H1 (cell line): ENCODE measurements at regions not wholly inside any gene's neighbourhood (a gene's known extent, or its start where the extent isn't known, plus 50 kb on each side); places are given as distances from the start of the nearest gene placed in this dataset.

ENCODE experiments used
- CTCF ChIA-PET: fragments of 300-600 bp; sonication (Branson Sonifier 250); formaldehyde crosslinking; loops from one replicate; lab custom pipeline; 2021; ENCODE audit not compliant: partially characterized antibody; lab: Charles Lee
- POLR2A ChIA-PET: fragments of 300-600 bp; sonication (Branson Sonifier 250); formaldehyde crosslinking; loops from one replicate; lab custom pipeline; 2021; ENCODE audit warnings: inconsistent platforms; ENCODE audit not compliant: partially characterized antibody; lab: Charles Lee
- DNase-seq, 2 experiments: peaks; one replicate each; pipeline versions ENCODE4 v3.0.0 to v3.0.0-alpha.2; 2010 to 2022; ENCODE audit warnings: low spot score in 2 of 2, low read depth in 1 of 2, mixed read lengths in 1 of 2
- FAIRE-seq: peaks from 2 replicates; lab custom pipeline; 2011; peaks lifted over from hg19 to GRCh38; lab: Jason Lieb, UNC
- H2AFZ ChIP-seq: 2 replicates; pipeline ENCODE4 v1.8.1; 2012; ENCODE audit warnings: low read length, inconsistent platforms
- H2AK5ac ChIP-seq: 2 replicates; pipeline ENCODE4 v1.6.1; 2013; ENCODE audit warnings: low read depth, low read length
- H2BK120ac ChIP-seq: replicated peaks from 2 replicates; pipeline ENCODE3; 2013; ENCODE audit warnings: low read depth, low read length, inconsistent platforms
- H2BK12ac ChIP-seq: 2 replicates; pipeline ENCODE4 v1.6.1; 2013; ENCODE audit warnings: low read depth, low read length
- H2BK15ac ChIP-seq: 2 replicates; pipeline ENCODE4 v1.6.1; 2013; ENCODE audit warnings: low read length
- H2BK20ac ChIP-seq: 2 replicates; pipeline ENCODE4 v1.6.1; 2013; ENCODE audit warnings: low read length
- H2BK5ac ChIP-seq: 2 replicates; pipeline ENCODE4 v1.6.1; 2013; ENCODE audit warnings: low read depth, low read length
- H3K14ac ChIP-seq: 2 replicates; pipeline ENCODE4 v1.6.1; 2013; ENCODE audit warnings: inconsistent platforms; ENCODE audit not compliant: insufficient read length
- H3K18ac ChIP-seq: 2 replicates; pipeline ENCODE4 v1.6.1; 2013; ENCODE audit warnings: low read length; ENCODE audit errors: extremely low read depth
- H3K23ac ChIP-seq: 2 replicates; pipeline ENCODE4 v1.6.1; 2013; ENCODE audit warnings: inconsistent platforms; ENCODE audit not compliant: insufficient read length
- H3K23me2 ChIP-seq: 2 replicates; pipeline ENCODE4 v1.6.1; 2013; ENCODE audit warnings: low read depth, low read length
- H3K27ac ChIP-seq: 2 replicates; pipeline ENCODE4 v1.6.1; 2011; ENCODE audit warnings: low read depth, low read length, inconsistent platforms
- H3K27me3 ChIP-seq, 4 experiments: replicated peaks in 1 of 4; 1 replicate in 1 of 4; 2 replicates in 3 of 4; pipeline versions ENCODE4 v1.6.1 to v1.8.1; 2011 to 2013; ENCODE audit warnings: low read length in 3 of 4, mild to moderate bottlenecking in 3 of 4, inconsistent platforms in 2 of 4, mixed read lengths in 2 of 4, moderate library complexity in 1 of 4; ENCODE audit not compliant: control insufficient read depth in 3 of 4, insufficient read depth in 3 of 4; ENCODE audit errors: extremely low read depth in 1 of 4
- H3K36me3 ChIP-seq, 4 experiments: 2 replicates each; pipeline versions ENCODE4 v1.6.1 to v1.8.1; 2011 to 2013; ENCODE audit warnings: mild to moderate bottlenecking in 4 of 4, low read length in 3 of 4, moderate library complexity in 2 of 4, control low read depth in 1 of 4, inconsistent platforms in 1 of 4; ENCODE audit not compliant: insufficient read depth in 4 of 4, control insufficient read depth in 2 of 4
- H3K4ac ChIP-seq: replicated peaks from 2 replicates; pipeline ENCODE3; 2013; ENCODE audit warnings: low read length, low read depth, mixed read lengths, inconsistent platforms; ENCODE audit not compliant: insufficient read length
- H3K4me1 ChIP-seq, 4 experiments: replicated peaks in 1 of 4; 1 replicate in 1 of 4; 2 replicates in 3 of 4; pipeline versions ENCODE4 v1.6.1 to v1.8.1; 2011 to 2013; ENCODE audit warnings: low read length in 3 of 4, inconsistent platforms in 2 of 4, mixed read lengths in 1 of 4; ENCODE audit not compliant: insufficient read depth in 4 of 4, control insufficient read depth in 3 of 4
- H3K4me2 ChIP-seq, 2 experiments: 2 replicates each; pipeline versions ENCODE4 v1.6.1 to v1.8.1; 2011 to 2013; ENCODE audit warnings: low read depth in 2 of 2, low read length in 2 of 2, control low read depth in 1 of 2, inconsistent platforms in 1 of 2, mild to moderate bottlenecking in 1 of 2; ENCODE audit not compliant: insufficient read depth in 1 of 2
- H3K4me3 ChIP-seq, 4 experiments: fragments of 200-600, 300-600 bp in 1 of 4; sonication (generic), shearing (Covaris generic), sonication (Bioruptor Twin) in 1 of 4; 2 replicates each; pipeline versions ENCODE4 v1.5.1 to v1.8.1; 2011 to 2016; ENCODE audit warnings: low read length in 4 of 4, low read depth in 3 of 4, control low read depth in 2 of 4, inconsistent platforms in 2 of 4, mild to moderate bottlenecking in 2 of 4, mixed read lengths in 1 of 4, moderate library complexity in 1 of 4; ENCODE audit not compliant: insufficient read depth in 2 of 4; ENCODE audit errors: extremely low read depth in 1 of 4
- H3K56ac ChIP-seq: replicated peaks from 2 replicates; pipeline ENCODE3; 2013; ENCODE audit warnings: low read depth, mild to moderate bottlenecking, mixed read lengths, low read length, inconsistent platforms; ENCODE audit not compliant: insufficient read length
- H3K79me1 ChIP-seq: 2 replicates; pipeline ENCODE4 v1.6.1; 2013; ENCODE audit warnings: low read depth, low read length, control low read depth
- H3K79me2 ChIP-seq, 2 experiments: 2 replicates each; pipeline versions ENCODE4 v1.6.1 to v1.8.1; 2012 to 2013; ENCODE audit warnings: low read length in 2 of 2, mild to moderate bottlenecking in 2 of 2, inconsistent platforms in 1 of 2; ENCODE audit not compliant: insufficient read depth in 2 of 2, control insufficient read depth in 1 of 2
- H3K9ac ChIP-seq, 4 experiments: replicated peaks in 1 of 4; 1 replicate in 1 of 4; 2 replicates in 3 of 4; pipeline versions ENCODE4 v1.6.1 to v1.8.1; 2011 to 2013; ENCODE audit warnings: low read depth in 3 of 4, low read length in 3 of 4, control low read depth in 2 of 4, mild to moderate bottlenecking in 2 of 4, moderate library complexity in 2 of 4, inconsistent platforms in 1 of 4; ENCODE audit errors: extremely low read depth in 1 of 4
- H3K9me3 ChIP-seq, 2 experiments: 2 replicates each; pipeline versions ENCODE4 v1.6.1 to v1.8.1; 2012 to 2013; ENCODE audit warnings: mild to moderate bottlenecking in 2 of 2, moderate library complexity in 2 of 2, control low read depth in 1 of 2, inconsistent platforms in 1 of 2, low read depth in 1 of 2, low read length in 1 of 2, mixed read lengths in 1 of 2; ENCODE audit not compliant: insufficient read depth in 2 of 2
- H4K20me1 ChIP-seq, 2 experiments: replicated peaks in 1 of 2; 2 replicates each; pipeline versions ENCODE3 to v1.8.1; 2011 to 2013; ENCODE audit warnings: inconsistent platforms in 2 of 2, low read length in 2 of 2, mild to moderate bottlenecking in 1 of 2; ENCODE audit not compliant: insufficient read depth in 2 of 2, control insufficient read depth in 1 of 2
- H4K5ac ChIP-seq: 2 replicates; pipeline ENCODE4 v1.6.1; 2013; ENCODE audit warnings: low read length, low read depth, mixed read lengths, inconsistent platforms; ENCODE audit not compliant: insufficient read length
- H4K8ac ChIP-seq: 2 replicates; pipeline ENCODE4 v1.8.0; 2013; ENCODE audit warnings: mild to moderate bottlenecking, moderate library complexity, low read length, inconsistent platforms; ENCODE audit not compliant: insufficient read depth; ENCODE audit errors: extremely low read depth
- H4K91ac ChIP-seq: replicated peaks from 2 replicates; pipeline ENCODE3; 2013; ENCODE audit warnings: low read length, mixed read lengths, inconsistent platforms; ENCODE audit not compliant: insufficient read length
- BACH1 ChIP-seq: IDR thresholded peaks from 2 replicates; pipeline ENCODE4 v1.6.1; 2012; ENCODE audit warnings: low read length, improper control_type of control experiment
- CTBP2 ChIP-seq: IDR thresholded peaks from 2 replicates; pipeline ENCODE4 v1.7.0; 2011; ENCODE audit warnings: borderline replicate concordance, mild to moderate bottlenecking, moderate library complexity, mixed read lengths, low read length; ENCODE audit not compliant: insufficient read depth, insufficient read length
- CTCF ChIP-seq, 3 experiments: IDR thresholded peaks; 1 replicate in 2 of 3; 2 replicates in 1 of 3; pipeline versions ENCODE4 v1.5.1 to v1.6.1; 2011; ENCODE audit warnings: low read length in 3 of 3, mild to moderate bottlenecking in 3 of 3, inconsistent platforms in 2 of 3, low read depth in 1 of 3, moderate library complexity in 1 of 3; ENCODE audit not compliant: insufficient read depth in 1 of 3; ENCODE audit errors: control extremely low read depth in 1 of 3
- EP300 ChIP-seq, 2 experiments: IDR thresholded peaks; 1 replicate in 1 of 2; 2 replicates in 1 of 2; pipeline ENCODE4 v1.6.1; 2011 to 2012; ENCODE audit warnings: low read depth in 2 of 2, low read length in 2 of 2, mild to moderate bottlenecking in 2 of 2, borderline replicate concordance in 1 of 2, inconsistent platforms in 1 of 2, moderate library complexity in 1 of 2
- FOSL1 ChIP-seq: IDR thresholded peaks from 2 replicates; pipeline ENCODE4 v1.6.1; 2011; ENCODE audit warnings: mild to moderate bottlenecking, low read depth, low read length, moderate library complexity; ENCODE audit not compliant: insufficient read depth
- GTF2F1 ChIP-seq: IDR thresholded peaks from 2 replicates; pipeline ENCODE4 v1.6.1; 2012; ENCODE audit warnings: low read depth, low read length, improper control_type of control experiment, borderline replicate concordance
- HDAC6 ChIP-seq: IDR thresholded peaks from one replicate; pipeline ENCODE4 v1.7.1; 2012; ENCODE audit warnings: low read depth, mild to moderate bottlenecking, inconsistent platforms, low read length, moderate library complexity
- JUN ChIP-seq: IDR thresholded peaks from 2 replicates; pipeline ENCODE4 v1.6.1; 2011; ENCODE audit warnings: low read depth, mild to moderate bottlenecking, improper control_type of control experiment, low read length
- MAX ChIP-seq: IDR thresholded peaks from 2 replicates; pipeline ENCODE4 v1.6.1; 2012; ENCODE audit warnings: inconsistent platforms
- POLR2A ChIP-seq, 2 experiments: IDR thresholded peaks; 1 replicate in 1 of 2; 2 replicates in 1 of 2; pipeline ENCODE4 v1.6.1; 2011; ENCODE audit warnings: low read depth in 2 of 2, low read length in 2 of 2, mild to moderate bottlenecking in 2 of 2; ENCODE audit errors: control extremely low read depth in 1 of 2
- POLR2AphosphoS5 ChIP-seq: IDR thresholded peaks from 2 replicates; pipeline ENCODE4 v1.6.1; 2011; ENCODE audit warnings: low read depth, low read length
- TEAD4 ChIP-seq: IDR thresholded peaks from 2 replicates; pipeline ENCODE4 v1.6.1; 2012; ENCODE audit warnings: low read depth, low read length, inconsistent platforms, mixed read lengths
- WGBS, 2 experiments: shearing (Covaris generic) in 1 of 2; methylation state at CpG; one replicate each; pipeline versions ENCODE4 v1.1.6 to v1.1.7; 2013 to 2015; ENCODE audit warnings: low lambda C conversion rate in 2 of 2, mixed read lengths in 2 of 2, inconsistent platforms in 1 of 2, low coverage in 1 of 2, missing lambda C conversion rate in 1 of 2; ENCODE audit not compliant: insufficient replicate concordance in 2 of 2, insufficient coverage in 1 of 2, insufficient read length in 1 of 2; ENCODE audit errors: extremely low coverage in 1 of 2, missing lambda C conversion rate in 1 of 2; 5-methylcytosine and 5-hydroxymethylcytosine counted together

- no peak overlapping the region for H4K5ac ChIP-seq
- no peak overlapping the region for H3K4me3 ChIP-seq
- no peak overlapping the region for H3K23ac ChIP-seq
- peaks cover 0 to 4% (median 2%) of the 10 kb centered on the region in 4 experiments; a peak in 4 of 7 replicates for H3K4me1 ChIP-seq
- no peak overlapping the region for H3K14ac ChIP-seq
- POLR2A ChIA-PET: no interaction called here
- H3K56ac ChIP-seq: no peak overlapping the region
- H3K18ac ChIP-seq: no peak overlapping the region
- H3K9me3 ChIP-seq: no peaks in the 10 kb centered on the region
- H3K36me3 ChIP-seq: no peaks in the 10 kb centered on the region
- CTCF ChIA-PET: interaction anchor here (0.6 kb wide), 3 partner anchors 102 to 1633 kb away, joined by 3 to 4 read pairs (median 3); no protein-coding TSS in a partner anchor
- H2BK120ac ChIP-seq: no peak overlapping the region
- no peak overlapping the region for H4K8ac ChIP-seq
- no peak overlapping the region for H2BK12ac ChIP-seq
- no peaks in the 10 kb centered on the region for H3K79me1 ChIP-seq
- no peak for FAIRE-seq
- no peak overlapping the region for H3K27ac ChIP-seq
- no peak overlapping the region for H2BK15ac ChIP-seq
- no peaks in the 10 kb centered on the region for H3K23me2 ChIP-seq
- no peak overlapping the region for H3K9ac ChIP-seq
- H4K20me1 ChIP-seq: no peaks in the 10 kb centered on the region
- no peak overlapping the region for H3K4ac ChIP-seq
- 79% methylated on average over 1 of the region's 1 CpG; no CpG with 5 or more reads in 1 of the 2 experiments for WGBS, 2 experiments
- H2AFZ ChIP-seq: no peak overlapping the region
- H2BK20ac ChIP-seq: no peak overlapping the region
- no peak overlapping the region for H3K4me2 ChIP-seq
- H3K27me3 ChIP-seq: no peaks in the 10 kb centered on the region
- no peak overlapping the region for H2AK5ac ChIP-seq
- H4K91ac ChIP-seq: no peak overlapping the region
- H3K79me2 ChIP-seq: no peaks in the 10 kb centered on the region
- DNase-seq: no peak
- H2BK5ac ChIP-seq: no peak overlapping the region
- no peak for TF ChIP-seq GTF2F1
- no peak for TF ChIP-seq MAX
- no peak for TF ChIP-seq CTCF (IDR thresholded peaks at IDR 0.05; ENCODE audit: control extremely low read depth in 1 of 3, insufficient read depth in 1 of 3, low read depth in 1 of 3, low read length in 3 of 3)
- no peak for TF ChIP-seq HDAC6
- no peak for TF ChIP-seq TEAD4
- no peak for TF ChIP-seq POLR2AphosphoS5
- TF ChIP-seq JUN: no peak
- no peak for TF ChIP-seq CTBP2
- no peak for TF ChIP-seq BACH1
- no peak for TF ChIP-seq POLR2A (IDR thresholded peaks at IDR 0.05; ENCODE audit: control extremely low read depth in 1 of 2, low read depth in 2 of 2, low read length in 2 of 2)
- TF ChIP-seq EP300 (IDR thresholded peaks at IDR 0.05; ENCODE audit: borderline replicate concordance in 1 of 2, low read depth in 2 of 2, low read length in 2 of 2): no peak
- TF ChIP-seq FOSL1: no peak
Measured at GRCh38 chr12:32987512-32987911, 90.9 kb upstream of the PKP2 start.
